ENCODE measurements at regions not wholly inside any gene's neighbourhood (a gene's known extent, or its start where the extent isn't known, plus 50 kb on each side); places are given as distances from the start of the nearest gene placed in this dataset.
A peak's percentile ranks its signal among the peaks of the same experiment; 100 is the strongest.
"Not testable (repeated sequence)": the region's sequence is repeated elsewhere in the genome, so short reads cannot be mapped to it uniquely, and the experiment has no call there.

GRCh38 chr7:55261386-55261770, 103.8 kb upstream of the LANCL2 start:
- DNase-seq: no peak

- DNase-seq: not testable (repeated sequence)
These were observed 99.8 kb upstream of the LANCL2 start for GRCh38 chr7:55265328-55265727.

GRCh38 chr7:55265836-55266642, 99.1 kb upstream of the LANCL2 start:
- no peak for DNase-seq

- no peak for DNase-seq
These were observed 94.0 kb upstream of the LANCL2 start for GRCh38 chr7:55271069-55271626.

GRCh38 chr7:55271661-55272060, 93.5 kb upstream of the LANCL2 start:
- no peak for DNase-seq

GRCh38 chr7:55272328-55272727, 92.8 kb upstream of the LANCL2 start:
- no peak for DNase-seq

GRCh38 chr7:55273186-55273980, 91.8 kb upstream of the LANCL2 start:
- no peak for DNase-seq

- DNase-seq: no peak
These were observed 91.0 kb upstream of the LANCL2 start for GRCh38 chr7:55274156-55274555.

GRCh38 chr7:55275291-55276200, 89.6 kb upstream of the LANCL2 start:
- no peak for DNase-seq

GRCh38 chr7:55276572-55277295, 88.4 kb upstream of the LANCL2 start:
- DNase-seq: no peak

GRCh38 chr7:55277916-55278315, 87.2 kb upstream of the LANCL2 start:
- no peak for DNase-seq

- no peak for DNase-seq
These were observed 86.8 kb upstream of the LANCL2 start for GRCh38 chr7:55278321-55278720.

- no peak for DNase-seq
These were observed 85.9 kb upstream of the LANCL2 start for GRCh38 chr7:55279080-55279845.

- peak; percentile 66 for DNase-seq
These were observed 85.1 kb upstream of the LANCL2 start for GRCh38 chr7:55280031-55280454.

GRCh38 chr7:55285665-55286064, 79.5 kb upstream of the LANCL2 start:
- DNase-seq: no peak

GRCh38 chr7:55286666-55287065, 78.5 kb upstream of the LANCL2 start:
- no peak for DNase-seq

GRCh38 chr7:55288070-55288824, 76.9 kb upstream of the LANCL2 start:
- DNase-seq: no peak

GRCh38 chr7:55296070-55296469, 69.1 kb upstream of the LANCL2 start:
- DNase-seq: no peak

- no peak for DNase-seq
These were observed 65.7 kb upstream of the LANCL2 start for GRCh38 chr7:55299273-55299967.

- no peak for DNase-seq
These were observed 61.9 kb upstream of the LANCL2 start for GRCh38 chr7:55303220-55303619.

Measured in fibroblast of skin of right quadriceps (primary cell).